ENCODE measurements at regions not wholly inside any gene's neighbourhood (a gene's known extent, or its start where the extent isn't known, plus 50 kb on each side); places are given as distances from the start of the nearest gene placed in this dataset.

GRCh38 chr12:30092983-30093617 lies 309.4 kb upstream of the TMTC1 start (continued):
- no peak for TF ChIP-seq PRDM4 (tag by site-specific recombination; IDR thresholded peaks at IDR 0.05)
- no peak for TF ChIP-seq ZNF211 (tag by site-specific recombination; IDR thresholded peaks at IDR 0.05; ENCODE audit: low read depth)
- TF ChIP-seq ZNF114 (tag by site-specific recombination; IDR thresholded peaks at IDR 0.05), result no peak

- no peaks in the 10 kb centered on the region for H3K36me3 ChIP-seq (ENCODE audit: control insufficient read depth in 2 of 2, insufficient read depth in 1 of 2, low read length in 2 of 2)
- H3K4me1 ChIP-seq (ENCODE audit: control insufficient read depth, insufficient read depth, low read length), result no peaks in the 10 kb centered on the region; the same call in 1 of the 2 replicates
- H3K4me3 ChIP-seq (ENCODE audit: low read depth, low read length), result no peak overlapping the region
- no peaks in the 10 kb centered on the region for H3K9me3 ChIP-seq (ENCODE audit: control insufficient read depth, insufficient read depth, low read depth, low read length)
- ChIA-PET CTCF (no interaction called here), POLR2A (no interaction called here)
- no peak overlapping the region for H3K27ac ChIP-seq (ENCODE audit: extremely low read depth, low read depth, low read length)
- TF ChIP-seq FEZF1 (tag by site-specific recombination; IDR thresholded peaks at IDR 0.05), result no peak
- no peak for TF ChIP-seq ZNF513 (tag by site-specific recombination; IDR thresholded peaks at IDR 0.05)
- no peak for TF ChIP-seq ZNF350 (tag by site-specific recombination; IDR thresholded peaks at IDR 0.05)
- TF ChIP-seq ZNF555 (tag by site-specific recombination; conservative IDR thresholded peaks at IDR 0.05), result no peak
- TF ChIP-seq SP2 (tag by site-specific recombination; IDR thresholded peaks at IDR 0.05), result no peak
- no peak for TF ChIP-seq HOXA7 (CRISPR knock-in tag; IDR thresholded peaks at IDR 0.05; ENCODE audit: borderline replicate concordance)
- no peak for TF ChIP-seq ZBTB6 (tag by site-specific recombination; IDR thresholded peaks at IDR 0.05)
- no peak for TF ChIP-seq ZNF18 (tag by site-specific recombination; IDR thresholded peaks at IDR 0.05)
- TF ChIP-seq ZBTB49 (tag by site-specific recombination; IDR thresholded peaks at IDR 0.05; ENCODE audit: low read depth), result no peak
- TF ChIP-seq KLF9 (tag by site-specific recombination; IDR thresholded peaks at IDR 0.05; ENCODE audit: low read depth), result no peak
- TF ChIP-seq ZBTB7A (tag by site-specific recombination; IDR thresholded peaks at IDR 0.05; ENCODE audit: low read depth), result no peak
- no peak for TF ChIP-seq ZSCAN30 (tag by site-specific recombination; IDR thresholded peaks at IDR 0.05)
- TF ChIP-seq ZNF76 (tag by site-specific recombination; IDR thresholded peaks at IDR 0.05; ENCODE audit: borderline replicate concordance, low read depth), result no peak
- TF ChIP-seq ZNF704 (tag by site-specific recombination; IDR thresholded peaks at IDR 0.05), result no peak
- TF ChIP-seq ZNF341 (tag by site-specific recombination; IDR thresholded peaks at IDR 0.05; ENCODE audit: low read depth), result no peak
- no peak for TF ChIP-seq ZBTB21 (tag by site-specific recombination; IDR thresholded peaks at IDR 0.05)
- no peak for TF ChIP-seq ZNF423 (tag by site-specific recombination; IDR thresholded peaks at IDR 0.05)
- TF ChIP-seq ZFP3 (tag by site-specific recombination; IDR thresholded peaks at IDR 0.05; ENCODE audit: low read depth), result no peak
- no peak for TF ChIP-seq ZNF426 (tag by site-specific recombination; IDR thresholded peaks at IDR 0.05)
Measured at GRCh38 chr12:30090258-30090657, 306.5 kb upstream of the TMTC1 start.

Measured in HEK293 (cell line).